GM21447 (cell line): ENCODE measurements at regions not wholly inside any gene's neighbourhood (a gene's known extent, or its start where the extent isn't known, plus 50 kb on each side); places are given as distances from the start of the nearest gene placed in this dataset.

Source experiments
- ATAC-seq: cut with Tn5 transposase; IDR thresholded peaks from one replicate; pipeline ENCODE4 v1.9.1; 2021; ENCODE audit not compliant: unreplicated experiment

- no peak for ATAC-seq
These were observed 146.1 kb downstream of the SMAD6 start for GRCh38 chr15:66848116-66848515.

- no peak for ATAC-seq
These were observed 146.8 kb downstream of the SMAD6 start for GRCh38 chr15:66848686-66849392.

DNA sequence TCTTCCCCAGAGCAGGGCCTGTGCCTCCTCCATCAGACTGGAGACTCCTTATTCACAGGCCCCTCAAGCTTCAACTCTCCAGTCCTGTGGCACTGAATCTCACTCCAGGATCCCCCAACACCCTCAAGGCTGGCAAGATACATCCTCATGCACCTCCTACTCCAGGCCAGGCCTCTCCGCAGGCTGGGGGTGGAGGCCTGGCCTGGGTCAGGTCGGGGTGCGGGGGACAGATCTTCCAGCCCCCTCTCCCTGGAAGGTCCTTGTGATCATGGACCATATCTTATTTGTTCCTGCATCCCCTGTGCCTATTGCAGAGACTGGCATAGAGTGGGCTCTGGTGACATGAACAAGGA, 147.3 kb downstream of the SMAD6 start:
- ATAC-seq: no peak

- no peak for ATAC-seq
These were observed 147.7 kb downstream of the SMAD6 start for GRCh38 chr15:66849746-66850077.

DNA sequence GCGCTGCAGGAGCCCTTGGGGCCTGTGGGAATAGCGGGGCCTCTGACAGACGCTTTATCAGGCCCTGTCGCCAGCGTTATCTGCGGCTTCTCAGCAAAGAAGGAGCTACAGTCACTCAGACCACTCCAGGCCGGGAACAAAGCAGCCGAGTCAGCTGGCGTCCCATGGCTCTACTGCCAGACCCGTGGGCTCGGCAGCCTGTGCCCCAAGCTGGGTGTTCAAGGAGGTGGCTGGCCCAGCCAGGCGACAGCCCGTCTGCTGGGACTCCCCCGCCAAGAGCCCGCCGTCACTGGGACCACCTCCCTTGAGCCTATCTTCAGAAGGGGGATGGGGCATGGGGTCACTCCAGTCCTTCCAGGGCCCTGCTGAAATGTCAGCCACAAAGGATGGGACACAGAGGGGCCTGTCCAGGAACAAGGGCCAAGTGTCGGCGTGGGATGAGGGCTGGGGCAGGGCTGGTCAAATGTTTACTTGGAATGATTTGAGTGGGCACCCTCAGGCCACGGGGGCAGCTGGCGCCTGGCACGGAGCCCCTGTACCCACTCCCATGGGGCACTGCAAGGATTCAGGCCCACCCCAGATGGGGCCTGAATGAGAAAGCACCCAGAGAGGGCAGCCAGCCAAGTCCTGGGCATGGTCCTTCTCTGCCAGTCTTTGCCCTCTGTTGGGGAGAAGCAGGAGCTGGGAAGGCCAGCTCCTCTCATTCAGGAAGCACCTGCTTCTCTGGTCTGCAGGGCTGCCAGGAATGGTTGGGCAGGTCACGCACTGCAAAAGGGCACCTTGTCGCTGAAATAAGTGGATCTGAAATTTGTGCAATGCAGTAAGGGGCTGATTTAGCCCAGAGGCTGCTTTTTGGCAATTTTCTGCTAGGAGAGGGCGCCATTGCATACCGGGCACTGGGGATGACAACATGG, 148.3 kb downstream of the SMAD6 start:
- ATAC-seq: no peak

DNA sequence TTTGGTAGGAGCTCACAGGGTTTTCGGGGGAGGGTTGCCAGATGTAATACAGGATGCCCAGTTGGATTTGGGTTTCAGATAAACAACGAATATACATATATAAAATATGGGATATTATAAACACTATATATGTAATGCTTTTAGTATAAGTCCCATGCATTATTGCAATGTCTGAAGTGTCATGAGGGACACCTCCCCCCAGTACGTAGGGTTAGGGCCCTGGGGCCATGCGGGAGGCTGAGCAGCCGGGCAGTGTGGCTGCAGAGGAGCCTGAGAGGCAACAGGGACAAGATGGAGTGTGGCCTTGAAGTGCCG, 148.9 kb downstream of the SMAD6 start:
- no peak for ATAC-seq

DNA sequence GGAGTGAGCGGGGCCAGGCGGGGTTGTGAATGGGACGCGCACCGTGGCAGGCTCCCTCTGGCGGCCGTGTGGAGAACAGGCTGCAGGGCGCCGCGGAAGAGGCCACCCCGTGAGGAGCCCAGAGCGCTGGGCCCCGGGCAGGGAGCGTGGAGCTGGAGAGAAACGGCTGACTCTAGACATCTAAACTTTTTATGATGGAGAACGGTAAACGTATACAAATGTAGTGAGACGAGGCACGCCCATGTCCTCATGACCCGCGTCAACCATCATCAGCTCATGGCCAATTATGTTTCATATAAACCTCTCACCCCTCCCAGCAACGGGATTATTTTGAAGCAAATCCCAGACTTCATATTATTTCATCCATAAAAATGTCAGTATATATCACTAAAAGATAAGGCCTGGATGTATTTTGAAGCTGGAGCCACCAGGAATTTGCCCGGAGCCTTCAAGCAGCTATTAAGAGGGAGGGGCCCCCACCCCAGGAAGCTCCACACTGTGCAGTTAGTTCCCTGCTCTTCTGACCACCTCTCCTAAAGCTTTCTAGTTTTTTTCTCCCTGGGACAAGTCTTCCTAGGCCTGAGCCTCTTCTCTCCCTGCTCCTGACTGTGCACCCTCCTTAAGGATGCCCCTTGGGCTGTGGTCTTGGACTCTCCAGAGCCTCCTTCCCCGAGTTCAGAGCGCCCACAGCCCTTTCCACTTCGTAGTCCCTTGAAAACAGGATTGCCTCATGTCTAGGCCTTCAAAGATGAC, 149.5 kb downstream of the SMAD6 start:
- no peak for ATAC-seq

GRCh38 chr15:66852064-66852905, 150.2 kb downstream of the SMAD6 start:
- no peak for ATAC-seq

GRCh38 chr15:66854012-66854965, 152.3 kb downstream of the SMAD6 start:
- no peak for ATAC-seq

GRCh38 chr15:66855041-66855440, 153.0 kb downstream of the SMAD6 start:
- no peak for ATAC-seq

GRCh38 chr15:66857694-66858093, 155.7 kb downstream of the SMAD6 start:
- no peak for ATAC-seq

- ATAC-seq: no peak
These were observed 156.6 kb downstream of the SMAD6 start for GRCh38 chr15:66858423-66859207.

DNA sequence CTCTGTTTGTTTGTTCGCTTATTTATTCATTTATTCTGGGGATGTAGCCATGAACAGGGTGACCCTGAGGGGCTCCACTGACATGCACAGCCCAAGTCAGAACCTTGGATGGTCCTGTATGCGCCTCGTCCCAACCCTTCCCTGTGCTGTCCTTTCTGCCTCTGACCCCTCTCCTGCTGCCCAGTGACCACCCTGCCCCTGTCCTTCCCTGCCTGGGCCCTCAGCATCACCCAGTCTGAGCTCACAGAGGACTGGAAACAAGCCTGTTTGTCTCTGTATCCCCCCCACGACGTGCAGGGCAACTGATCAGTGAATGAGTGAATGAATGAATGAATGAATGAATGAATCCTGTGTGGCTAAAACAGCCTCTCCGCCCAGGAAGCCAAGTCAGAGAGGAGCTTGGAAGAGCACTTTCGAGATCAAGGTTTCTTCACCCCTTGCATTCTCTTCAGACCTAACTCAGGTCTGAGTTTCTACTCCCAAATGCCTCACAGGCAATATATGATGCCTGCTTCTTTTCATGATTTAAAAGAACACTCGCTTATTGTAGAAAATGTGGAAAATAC, 157.7 kb downstream of the SMAD6 start:
- ATAC-seq: no peak

DNA sequence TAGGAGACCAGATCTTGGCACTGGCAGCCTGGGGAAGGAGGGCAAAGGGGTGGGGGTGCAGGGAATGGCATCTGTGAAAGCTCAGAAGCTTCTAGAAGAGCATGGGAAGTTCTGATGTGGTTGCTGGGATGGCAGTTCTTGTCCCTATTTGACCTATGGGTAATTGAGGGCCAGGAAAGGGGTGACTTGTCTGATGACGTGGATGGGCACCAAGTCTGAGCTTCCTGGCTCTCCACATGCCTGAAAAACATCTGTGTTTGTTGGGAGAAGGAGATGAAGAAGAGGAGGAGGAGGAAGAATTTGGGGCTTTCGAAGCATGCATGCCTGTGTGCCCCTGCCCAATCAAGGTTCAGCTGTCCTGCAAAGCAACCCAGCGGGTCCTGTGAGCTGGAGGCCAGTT, 158.8 kb downstream of the SMAD6 start:
- ATAC-seq: no peak

DNA sequence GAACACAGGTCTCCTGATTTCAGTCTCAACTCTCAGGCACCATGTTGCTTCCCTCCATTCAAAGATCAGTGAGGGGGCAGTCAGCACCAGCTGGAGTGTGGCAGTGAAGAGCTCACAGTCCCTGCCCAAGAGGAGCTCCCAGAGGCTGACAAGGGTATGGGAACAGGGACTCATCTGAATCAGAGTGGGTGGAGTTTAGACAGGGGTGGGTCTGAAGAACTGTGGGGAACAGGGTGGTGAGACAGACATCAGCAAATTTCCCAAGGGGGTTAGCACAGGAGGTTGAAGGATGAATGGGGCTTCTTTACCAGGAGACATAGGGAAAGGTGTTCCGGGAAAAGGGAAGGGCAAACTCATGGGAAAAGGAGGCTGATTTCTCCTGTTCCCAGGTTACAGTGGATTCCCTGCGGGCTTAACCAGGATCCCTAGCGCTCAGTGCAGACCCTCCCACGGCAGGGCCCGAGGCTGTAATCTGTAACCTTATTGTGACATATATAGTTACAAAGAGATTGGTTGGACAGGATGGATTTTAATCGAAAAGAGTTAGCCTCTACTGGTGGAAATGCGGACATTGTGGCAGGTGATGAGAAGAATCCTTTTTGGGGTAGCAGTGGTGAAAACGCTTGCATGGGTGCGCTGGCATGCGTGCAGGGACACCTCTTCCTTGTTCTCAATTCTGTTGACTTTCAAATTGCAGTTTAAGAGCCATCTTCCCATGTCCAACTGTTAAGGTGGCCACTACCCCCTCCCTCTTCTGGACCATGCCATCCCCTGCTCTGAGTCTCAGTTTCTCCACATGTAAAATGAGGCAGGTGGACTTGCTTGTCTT, 160.3 kb downstream of the SMAD6 start:
- ATAC-seq: no peak

GRCh38 chr15:66862940-66863335, 160.9 kb downstream of the SMAD6 start:
- no peak for ATAC-seq

GRCh38 chr15:66863390-66864085, 161.5 kb downstream of the SMAD6 start:
- ATAC-seq: no peak
